Islet of Langerhans (tissue), 1 donor: ENCODE measurements at regions not wholly inside any gene's neighbourhood (a gene's known extent, or its start where the extent isn't known, plus 50 kb on each side); places are given as distances from the start of the nearest gene placed in this dataset.

ENCODE experiments used
- FAIRE-seq: peaks from one replicate; lab custom pipeline; 2011; peaks lifted over from hg19 to GRCh38; lab: Jason Lieb, UNC

DNA sequence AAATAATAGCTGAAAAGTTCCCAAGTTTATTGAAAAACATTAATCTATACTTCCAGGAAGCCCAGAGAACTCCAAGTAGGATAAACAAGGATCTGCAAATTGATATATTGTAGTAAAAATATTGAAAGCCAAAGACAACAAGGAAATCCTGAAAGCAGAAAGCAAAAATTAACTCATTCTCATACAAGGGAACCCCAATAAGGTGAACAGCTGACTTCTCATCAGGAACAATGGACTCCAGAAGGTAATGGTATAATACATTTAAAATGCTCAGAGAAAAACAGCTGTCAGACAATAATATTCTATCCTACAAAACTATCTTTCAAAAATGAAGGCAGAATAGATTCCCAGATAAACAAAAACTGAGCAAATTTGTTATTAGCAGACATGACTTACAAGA, 138.1 kb upstream of the BMP4 start:
- FAIRE-seq: no peak

- FAIRE-seq: no peak
Observed at GRCh38 chr14:54098536-54098935, 141.9 kb upstream of the BMP4 start.

DNA sequence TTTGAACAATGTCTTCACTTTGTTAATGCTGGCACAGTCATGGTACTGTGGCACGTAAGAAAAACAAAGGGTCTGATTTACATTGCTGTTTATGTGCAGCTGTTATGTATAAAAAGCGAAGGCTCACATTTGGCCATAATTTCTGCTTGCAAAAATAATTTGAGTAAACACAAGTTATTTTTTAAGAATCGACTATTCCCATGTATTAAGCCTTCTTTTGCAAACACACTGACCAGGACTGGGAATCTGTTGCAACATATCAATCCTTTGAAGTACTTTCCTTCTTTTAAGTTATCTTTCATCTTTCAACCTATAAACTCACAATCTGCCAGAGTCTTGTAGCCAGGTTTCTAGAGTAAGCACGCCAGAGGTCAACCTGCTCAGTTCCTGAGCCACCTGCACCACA, 145.4 kb upstream of the BMP4 start:
- FAIRE-seq: no peak

GRCh38 chr14:54102530-54102929, 145.9 kb upstream of the BMP4 start:
- FAIRE-seq: no peak

- FAIRE-seq: no peak
Observed at GRCh38 chr14:54104601-54105145, 148.0 kb upstream of the BMP4 start.

- FAIRE-seq: no peak
Observed at GRCh38 chr14:54105406-54105805, 148.8 kb upstream of the BMP4 start.

DNA sequence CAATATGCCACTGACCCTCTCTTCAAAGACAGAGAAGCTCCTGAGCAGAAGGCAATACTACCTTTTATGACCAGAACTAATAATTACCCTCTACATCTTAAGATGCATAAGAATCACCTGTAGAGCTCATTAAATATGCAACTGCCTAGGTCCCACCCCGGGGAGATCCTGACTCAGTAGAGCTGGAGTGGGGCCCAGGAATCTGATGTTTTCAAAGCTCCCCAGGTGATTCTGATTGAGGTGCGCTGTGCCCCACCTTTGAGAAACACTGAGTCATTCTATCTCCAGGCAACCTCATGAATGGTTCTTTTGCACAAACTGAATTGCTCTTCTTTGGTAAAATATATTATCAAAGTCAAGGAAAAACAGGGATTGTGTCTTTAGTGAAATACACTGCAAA, 149.3 kb upstream of the BMP4 start:
- no peak for FAIRE-seq

- no peak for FAIRE-seq
Observed at GRCh38 chr14:54106661-54107377, 150.2 kb upstream of the BMP4 start.

DNA sequence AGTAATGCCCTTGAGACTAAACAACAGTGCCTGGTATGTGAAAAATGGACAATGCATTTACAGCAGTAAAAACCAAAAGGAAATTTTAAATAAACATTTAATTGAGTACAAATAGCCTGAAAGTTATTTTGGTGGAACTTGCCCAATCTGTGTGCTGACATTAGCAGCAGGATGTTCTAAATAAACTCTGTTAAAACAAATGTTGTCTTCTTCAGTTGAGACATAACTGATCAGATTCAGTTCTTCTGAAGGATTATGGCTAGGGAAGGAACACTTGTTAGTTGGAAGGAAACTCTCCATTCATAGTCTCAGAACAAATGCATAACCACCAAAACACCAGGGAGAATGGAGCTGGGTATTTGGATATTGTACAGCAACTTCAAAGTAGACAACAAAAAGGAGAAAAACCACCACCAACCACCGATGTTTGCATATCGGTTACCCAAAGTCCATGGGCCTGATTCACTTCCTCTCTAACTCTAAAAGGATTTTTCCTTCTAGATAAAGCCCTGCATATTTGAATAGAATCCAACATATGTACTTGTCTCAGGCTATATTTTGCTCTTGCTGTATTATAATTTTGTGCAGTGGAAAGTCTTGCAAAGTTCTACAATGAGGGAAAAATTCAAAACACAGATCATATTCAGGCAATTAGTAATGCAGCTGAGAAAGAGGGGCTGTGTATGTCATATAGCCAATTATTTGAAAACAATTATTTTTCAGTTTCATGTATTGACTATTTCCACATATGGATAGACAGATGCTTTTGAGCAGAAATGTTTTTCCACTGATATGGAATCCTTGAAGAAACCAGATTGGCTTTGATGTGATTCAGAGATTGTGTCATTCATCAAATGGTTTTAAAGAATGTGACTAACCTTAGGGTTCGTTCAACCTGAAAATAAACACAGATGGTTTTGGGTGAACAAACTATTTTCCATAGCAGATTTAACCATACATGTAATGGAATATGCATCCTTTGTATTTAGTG, 152.2 kb upstream of the BMP4 start:
- FAIRE-seq: no peak

- FAIRE-seq: no peak
Observed at GRCh38 chr14:54109521-54110120, 153.0 kb upstream of the BMP4 start.

GRCh38 chr14:54114941-54115340, 158.3 kb upstream of the BMP4 start:
- FAIRE-seq: no peak

DNA sequence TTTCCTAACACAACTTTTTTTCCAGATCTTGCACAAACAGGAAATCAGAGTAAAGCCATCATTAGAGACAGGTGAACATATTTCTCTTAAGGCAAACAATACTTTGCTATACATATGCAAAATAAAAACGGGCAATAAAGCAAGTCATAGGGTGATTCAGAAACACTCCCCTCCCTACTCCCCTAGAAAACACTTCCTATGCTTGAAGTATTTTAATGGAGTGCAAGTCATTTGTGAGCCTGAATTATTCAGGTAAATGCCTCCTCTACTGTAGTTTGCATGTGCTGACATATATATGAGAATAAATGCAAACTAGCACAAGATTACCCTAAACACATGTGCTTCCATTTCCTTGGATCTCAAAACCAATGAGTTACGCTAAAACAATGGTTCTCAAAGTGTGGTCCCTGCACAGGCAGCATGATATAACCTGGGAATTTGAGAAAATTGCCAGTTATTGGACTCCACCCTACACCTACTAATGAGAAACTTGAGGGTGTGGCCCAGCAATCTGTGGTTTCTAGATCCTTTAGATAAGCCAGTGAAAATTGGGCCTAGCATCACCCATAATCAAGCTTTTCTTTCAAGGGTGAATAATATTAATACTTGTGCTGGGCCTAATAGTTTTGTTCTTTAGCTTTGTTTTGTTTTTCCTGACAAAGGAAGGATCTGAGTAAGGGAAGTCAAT, 159.7 kb upstream of the BMP4 start:
- FAIRE-seq: no peak

DNA sequence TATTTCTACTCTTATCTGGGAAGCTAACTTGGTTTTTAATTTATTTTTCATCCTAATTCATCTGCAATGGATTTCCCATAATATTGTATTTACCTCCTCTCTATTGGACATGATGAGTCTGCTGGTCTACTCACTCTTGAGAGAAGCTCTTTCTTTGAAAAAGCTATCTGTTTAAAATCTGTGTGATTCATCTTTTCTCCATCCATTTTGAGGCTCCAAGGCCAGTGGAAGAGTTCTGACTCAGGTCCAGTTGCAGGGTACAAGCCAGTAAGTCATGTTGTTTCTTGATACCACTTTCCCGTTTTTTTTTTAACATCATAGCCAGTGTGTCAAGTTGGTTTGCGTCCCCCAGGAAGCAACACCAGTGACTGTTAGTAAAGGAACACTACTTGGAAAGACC, 160.3 kb upstream of the BMP4 start:
- FAIRE-seq: no peak

GRCh38 chr14:54117396-54117795, 160.8 kb upstream of the BMP4 start:
- no peak for FAIRE-seq

DNA sequence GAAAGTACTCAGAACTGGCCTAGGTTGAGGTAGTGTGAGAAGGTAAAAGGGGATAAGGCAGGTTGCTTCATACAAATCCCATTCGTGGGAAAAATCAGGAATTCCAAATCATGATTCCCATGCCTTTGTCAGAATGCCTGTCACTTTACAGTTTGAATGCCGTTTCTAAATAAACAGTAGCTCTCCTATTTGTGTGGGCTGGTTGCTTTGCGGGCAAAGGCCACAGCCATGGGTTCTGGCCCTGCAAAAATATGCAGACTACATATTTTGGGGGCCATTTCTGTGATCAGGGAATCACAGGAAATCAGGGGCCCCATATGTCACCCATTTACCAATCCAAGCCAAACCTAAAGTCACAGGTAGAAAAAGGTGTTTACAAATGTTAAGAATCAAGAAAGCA, 161.3 kb upstream of the BMP4 start:
- FAIRE-seq: no peak

DNA sequence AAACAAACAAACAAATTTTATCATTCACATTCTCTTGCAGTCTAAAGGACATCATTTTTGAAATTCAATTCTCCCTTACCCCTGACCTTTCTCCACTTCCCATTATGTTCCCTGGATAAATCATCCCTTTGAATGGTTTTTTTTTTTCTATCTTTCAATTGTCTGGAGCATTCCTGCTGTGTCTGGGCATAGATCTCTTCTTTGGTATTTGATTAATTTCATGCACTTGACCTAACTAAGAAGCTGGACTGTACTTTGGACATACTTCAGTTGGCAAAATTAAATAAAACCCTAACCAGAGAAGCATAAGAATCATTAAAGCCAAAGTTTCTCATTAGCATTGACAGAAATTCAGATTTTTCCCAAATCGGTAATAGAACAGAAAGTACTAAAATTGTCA, 163.6 kb upstream of the BMP4 start:
- no peak for FAIRE-seq

DNA sequence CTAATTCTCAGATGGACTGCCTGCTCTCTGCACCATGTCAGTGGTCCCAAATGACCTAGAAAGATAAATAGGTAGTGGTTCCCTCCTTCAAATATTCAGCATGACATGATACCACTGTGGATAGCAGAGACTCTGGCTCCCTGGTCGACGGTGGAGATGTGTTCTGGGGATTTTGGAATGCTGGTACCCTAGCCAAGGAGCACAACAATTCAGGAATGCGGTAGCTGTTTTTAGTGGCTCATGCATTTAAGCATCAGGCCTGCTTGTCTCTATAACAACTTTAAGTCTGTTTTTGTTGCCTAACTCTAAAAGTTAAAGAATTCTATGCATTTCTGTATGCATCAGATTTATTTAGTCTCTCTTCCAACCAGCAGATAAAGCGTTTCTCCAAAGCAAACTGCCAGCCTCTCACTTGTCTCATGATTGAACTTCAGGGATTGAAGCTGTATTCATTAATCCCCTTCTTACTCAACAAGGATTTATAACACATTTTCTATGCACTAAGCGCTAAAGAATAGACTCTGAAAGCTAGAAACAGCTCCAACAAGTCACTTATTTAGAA, 164.9 kb upstream of the BMP4 start:
- no peak for FAIRE-seq

DNA sequence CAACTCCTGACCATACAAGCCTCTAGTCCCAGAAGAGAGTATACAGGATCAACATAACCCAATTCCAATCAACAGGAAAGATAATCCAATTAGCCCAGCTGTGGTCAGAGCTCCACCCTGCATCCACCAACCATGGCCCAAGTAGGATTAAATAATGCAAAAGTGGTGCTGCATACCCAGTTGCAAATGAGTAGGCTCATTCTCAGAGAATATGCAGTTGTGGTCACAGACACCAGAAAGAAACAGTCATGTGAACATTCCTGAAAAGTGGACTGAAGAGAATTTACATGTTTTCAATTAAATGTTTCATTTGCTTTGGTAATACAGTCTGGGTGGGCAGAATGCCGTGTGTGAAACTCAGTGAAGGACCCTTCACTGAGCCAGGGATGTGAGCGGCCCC, 167.2 kb upstream of the BMP4 start:
- FAIRE-seq: no peak

DNA sequence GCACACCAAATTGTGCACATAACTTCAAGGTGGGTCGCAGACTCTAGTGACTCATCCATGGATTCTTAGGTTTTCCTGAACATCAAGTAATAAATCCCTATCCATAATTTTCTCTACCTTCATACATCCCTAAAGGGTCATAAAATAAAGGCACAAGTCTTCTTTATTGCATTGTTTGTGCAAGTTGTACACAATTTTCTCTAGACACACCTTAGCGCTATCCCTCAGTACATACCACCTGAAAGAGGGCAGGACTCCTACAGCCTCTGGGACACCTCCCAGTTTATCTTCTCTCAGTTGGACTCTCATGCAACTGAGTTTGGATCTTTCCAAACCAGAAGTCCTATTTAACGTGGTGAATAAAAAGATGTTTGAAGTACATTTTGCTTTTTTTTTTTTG, 168.5 kb upstream of the BMP4 start:
- no peak for FAIRE-seq

DNA sequence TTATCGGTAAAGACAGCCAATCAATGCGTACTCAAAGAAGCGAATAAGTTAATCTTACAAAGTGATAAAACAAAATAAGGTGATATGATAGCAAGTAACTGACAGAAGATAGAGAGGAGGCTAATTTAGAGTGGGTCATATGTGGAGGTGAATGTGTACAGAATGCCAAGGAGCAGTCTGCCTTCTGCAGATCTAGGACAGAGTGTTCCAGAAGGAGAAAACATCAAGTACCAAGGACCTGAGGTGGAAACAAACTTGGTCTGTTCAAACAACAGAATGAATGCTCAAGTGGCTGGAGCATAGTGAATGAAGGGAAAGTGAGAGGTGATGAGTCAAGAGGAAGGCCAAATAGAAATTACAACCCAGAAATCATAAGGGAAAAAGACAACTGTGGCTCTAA, 170.3 kb upstream of the BMP4 start:
- no peak for FAIRE-seq

GRCh38 chr14:54127526-54127925, 170.9 kb upstream of the BMP4 start:
- FAIRE-seq: no peak
